Tongue (tissue), 1 donor: ENCODE measurements at regions not wholly inside any gene's neighbourhood (a gene's known extent, or its start where the extent isn't known, plus 50 kb on each side); places are given as distances from the start of the nearest gene placed in this dataset.
A peak's percentile ranks its signal among the peaks of the same experiment; 100 is the strongest.

Experiments
- DNase-seq: peaks from one replicate; pipeline ENCODE4 v3.0.0-alpha.2; 2015

DNA sequence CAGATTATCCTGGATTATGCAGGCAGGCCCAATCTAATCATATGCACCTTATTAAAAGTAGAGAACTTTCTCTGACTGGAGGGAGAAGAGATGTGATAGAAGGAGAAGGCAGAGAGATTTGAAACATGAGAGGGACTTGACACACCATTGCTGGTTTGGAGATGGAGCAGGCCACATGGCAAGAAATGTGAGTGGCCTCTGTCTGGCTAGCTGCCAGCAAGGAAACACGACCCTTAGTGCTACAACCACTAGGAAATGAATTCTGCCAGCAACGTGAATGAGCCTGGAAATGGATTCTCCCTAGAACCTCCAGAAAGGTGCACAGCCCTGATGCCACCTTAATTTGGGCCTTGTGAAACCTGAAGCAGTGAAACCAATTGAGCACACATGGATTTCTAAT is 79.5 kb upstream of the MBNL3 start:
- no peak for DNase-seq

DNA sequence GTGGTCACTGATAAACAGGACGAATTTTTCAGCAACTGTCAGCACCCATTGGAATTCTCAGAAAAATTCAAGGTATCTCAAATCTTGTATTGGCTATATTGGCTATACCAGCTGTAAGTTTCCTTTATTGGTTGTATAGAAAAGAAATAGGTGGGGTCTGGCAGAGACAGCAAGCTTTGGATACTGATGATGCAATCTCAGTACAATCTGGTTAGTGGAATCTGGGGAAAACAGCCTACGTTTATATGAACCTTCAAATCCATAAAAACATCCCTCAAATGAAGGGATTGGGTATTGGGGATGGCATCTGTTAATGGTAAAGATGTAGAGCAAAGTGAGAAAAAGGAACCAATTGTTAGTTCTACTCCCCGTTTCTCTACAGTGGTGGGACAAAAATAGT is 76.4 kb upstream of the MBNL3 start:
- DNase-seq: no peak

DNA sequence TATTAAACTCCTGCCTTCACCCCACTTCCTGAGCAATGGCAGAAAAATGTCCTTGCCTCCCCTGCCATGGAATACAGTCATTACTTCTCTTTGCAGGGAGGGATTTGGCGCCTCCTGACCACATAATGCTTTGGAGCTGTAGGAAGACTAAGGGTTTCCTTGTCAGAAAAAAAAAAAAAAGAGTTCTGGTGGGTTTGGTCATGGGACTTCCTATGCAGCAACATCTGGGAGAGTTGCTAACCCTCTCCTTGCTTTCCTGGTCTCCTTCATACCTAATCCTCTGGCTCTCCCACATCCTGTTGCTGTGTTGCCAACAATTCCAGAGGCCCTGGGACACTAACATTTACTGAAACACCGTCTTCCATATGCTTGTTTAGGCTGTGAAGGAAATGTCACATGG is 75.1 kb upstream of the MBNL3 start:
- peak; percentile 16 for DNase-seq

DNA sequence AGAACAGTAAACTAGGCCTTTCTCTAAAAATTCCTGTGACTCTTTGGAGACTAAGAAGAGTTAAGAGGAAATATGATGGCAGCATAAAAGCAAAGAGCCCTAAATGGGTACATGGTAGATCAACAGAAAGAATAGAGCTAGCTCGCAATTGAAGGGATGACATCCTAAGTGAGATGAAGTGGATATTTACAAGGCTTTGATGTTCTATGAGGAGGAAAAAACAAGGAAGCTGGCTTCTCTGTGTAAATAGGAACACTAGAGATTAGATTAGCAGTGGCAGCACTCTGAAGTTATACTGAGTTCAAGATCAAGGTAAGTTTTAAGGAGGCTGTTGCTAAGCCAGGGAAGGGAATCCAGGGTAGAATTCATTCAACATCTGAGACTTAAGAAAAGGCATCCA is 73.1 kb upstream of the MBNL3 start:
- DNase-seq: no peak

DNA sequence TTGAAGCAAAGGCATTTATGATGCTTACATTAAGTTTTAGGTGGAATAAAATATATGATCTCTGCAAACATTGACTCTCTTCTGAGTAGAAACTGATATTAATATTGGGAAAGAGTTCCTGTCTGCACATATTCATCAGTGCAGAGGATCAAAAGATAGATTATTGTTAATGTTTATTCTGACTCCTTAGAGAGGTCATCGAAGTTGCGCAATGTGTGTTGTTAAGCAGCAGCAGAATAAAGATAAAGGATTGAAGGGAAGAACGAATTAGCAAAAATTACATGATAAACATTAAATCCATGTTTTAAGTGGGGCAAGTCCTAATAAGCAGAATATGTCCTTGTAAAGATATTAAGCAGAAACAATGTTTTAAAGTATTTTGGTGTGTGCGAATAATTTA is 72.6 kb upstream of the MBNL3 start:
- DNase-seq: no peak

DNA sequence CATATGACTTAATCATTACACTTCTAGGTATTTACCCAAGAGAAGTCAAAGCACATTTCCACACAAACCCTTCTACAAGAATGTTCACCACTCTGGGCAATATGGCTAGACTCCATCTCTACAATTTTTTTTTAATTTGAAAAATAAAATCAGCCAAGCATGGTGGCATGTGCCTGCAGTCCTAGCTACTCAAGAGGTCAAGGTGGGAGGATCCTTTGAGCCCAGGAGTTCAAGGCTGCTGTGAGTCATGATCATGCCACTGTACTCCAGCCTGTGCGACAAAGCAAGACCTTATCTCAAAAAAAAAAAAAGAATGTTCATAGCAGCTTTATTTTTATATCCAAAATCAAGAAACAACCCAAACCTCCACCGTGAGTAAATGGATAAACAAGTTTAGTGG is 70.3 kb upstream of the MBNL3 start:
- DNase-seq: no peak

DNA sequence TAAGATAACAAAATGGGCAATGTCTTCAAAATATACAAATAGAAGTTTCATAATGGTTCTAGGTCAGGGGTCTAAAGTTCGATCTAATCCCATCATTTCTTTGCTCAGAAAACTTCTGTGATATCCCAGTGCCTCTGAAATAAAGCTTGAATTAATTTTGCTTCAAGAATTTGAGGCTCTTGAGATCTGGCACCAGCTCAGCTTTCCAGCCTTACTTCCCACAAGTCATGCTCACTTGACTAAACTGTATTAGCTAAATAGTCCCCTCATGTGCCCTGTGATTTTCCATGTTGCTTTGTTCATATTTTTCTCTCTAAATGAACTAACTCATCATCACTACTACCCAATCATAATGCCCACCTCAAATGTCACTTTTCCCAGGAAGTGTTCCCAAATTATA is 50.8 kb upstream of the MBNL3 start:
- no peak for DNase-seq
